ENCODE measurements at regions not wholly inside any gene's neighbourhood (a gene's known extent, or its start where the extent isn't known, plus 50 kb on each side); places are given as distances from the start of the nearest gene placed in this dataset.
"Not testable (repeated sequence)": the region's sequence is repeated elsewhere in the genome, so short reads cannot be mapped to it uniquely, and the experiment has no call there.

DNA sequence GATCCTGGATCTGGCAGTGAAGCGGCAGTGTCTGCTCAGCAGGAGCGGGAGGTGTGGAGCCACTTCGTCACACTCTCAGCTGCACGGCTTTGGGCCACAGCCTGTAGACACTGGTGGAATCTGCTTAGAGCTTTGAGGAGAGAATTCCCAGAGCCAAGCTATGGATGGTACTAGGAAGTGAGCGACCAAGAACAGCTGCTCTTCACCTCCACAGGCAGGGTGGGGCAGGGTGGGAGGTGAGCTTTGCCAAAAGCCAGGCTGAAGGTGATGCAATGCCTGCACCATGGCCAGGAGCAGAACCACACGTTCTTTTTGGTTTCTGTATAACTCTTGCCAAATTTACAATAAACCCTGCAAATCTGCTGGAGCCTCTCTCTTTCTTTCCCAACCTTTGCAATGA lies 226.1 kb downstream of the ANKRD30B start:
- DNase-seq (no peak), ATAC-seq (ENCODE audit: low read depth in 2 of 2) (no peak)
- peaks cover 4% of the 10 kb centered on the region for H3K27me3 Mint-ChIP-seq
- no peaks in the 10 kb centered on the region for H3K4me1 Mint-ChIP-seq
- no peak overlapping the region for H3K27ac ChIP-seq (ENCODE audit: insufficient read depth, low read length, poor library complexity, severe bottlenecking)
- no peak overlapping the region for H3K4me3 ChIP-seq (ENCODE audit: low read depth, low read length)
- no peaks in the 10 kb centered on the region for H3K9me3 ChIP-seq (ENCODE audit: control insufficient read depth in 2 of 2, low read length in 2 of 2)
- H3K36me3 Mint-ChIP-seq: no peaks in the 10 kb centered on the region
- peaks cover 0 to 4% (median 0%) of the 10 kb centered on the region in 7 donors for H3K9me3 Mint-ChIP-seq
- H3K27ac Mint-ChIP-seq: peak overlapping the region in 1 of 3 donors; percentile 50
- no peaks in the 10 kb centered on the region for H3K27me3 ChIP-seq (ENCODE audit: control insufficient read depth, insufficient read depth, low read length)
- no peaks in the 10 kb centered on the region for H3K4me1 ChIP-seq (ENCODE audit: control insufficient read depth, insufficient read depth, low read length, poor library complexity, severe bottlenecking)
- no peaks in the 10 kb centered on the region for H3K36me3 ChIP-seq (ENCODE audit: control insufficient read depth, insufficient read depth, low read length)
- no peak overlapping the region for H3K4me3 Mint-ChIP-seq

DNA sequence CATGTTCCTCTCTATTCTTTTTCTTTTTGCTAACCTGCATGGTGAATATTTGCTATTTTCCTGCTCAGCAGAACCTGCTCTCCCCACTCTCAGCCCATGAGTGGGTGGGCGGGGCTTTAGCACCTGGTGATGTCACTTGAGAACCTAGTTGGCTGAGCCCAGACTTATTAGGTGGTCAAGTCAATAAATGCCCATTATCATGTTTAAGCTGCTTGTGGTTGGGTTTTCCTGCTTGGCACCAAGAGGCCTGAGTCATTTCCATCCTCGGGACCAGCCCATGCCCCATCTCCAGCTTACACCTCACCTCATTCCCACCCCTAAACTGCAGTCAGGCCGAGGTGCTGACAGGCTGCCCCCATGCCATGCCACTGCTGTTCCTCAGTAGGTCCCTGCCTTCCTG lies 226.6 kb downstream of the ANKRD30B start:
- H3K27me3 Mint-ChIP-seq: peaks cover 4% of the 10 kb centered on the region
- peak overlapping the region in 1 of 3 donors; percentile 77 for H3K27ac Mint-ChIP-seq
- H3K9me3 Mint-ChIP-seq: peaks cover 0 to 4% (median 0%) of the 10 kb centered on the region in 7 donors
- Histone ChIP-seq H3K4me3 (ENCODE audit: low read depth, low read length) (no peak overlapping the region), H3K27ac (ENCODE audit: insufficient read depth, low read length, poor library complexity, severe bottlenecking) (no peak overlapping the region), H3K36me3 (ENCODE audit: control insufficient read depth, insufficient read depth, low read length) (no peaks in the 10 kb centered on the region), H3K27me3 (ENCODE audit: control insufficient read depth, insufficient read depth, low read length) (no peaks in the 10 kb centered on the region), H3K4me1 (ENCODE audit: control insufficient read depth, insufficient read depth, low read length, poor library complexity, severe bottlenecking) (no peaks in the 10 kb centered on the region), H3K9me3 (ENCODE audit: control insufficient read depth in 2 of 2, low read length in 2 of 2) (no peaks in the 10 kb centered on the region)
- ATAC-seq (ENCODE audit: low read depth in 2 of 2) (no peak), DNase-seq (no peak)
- H3K36me3 Mint-ChIP-seq: no peaks in the 10 kb centered on the region
- no peak overlapping the region for H3K4me3 Mint-ChIP-seq
- H3K4me1 Mint-ChIP-seq: no peaks in the 10 kb centered on the region

DNA sequence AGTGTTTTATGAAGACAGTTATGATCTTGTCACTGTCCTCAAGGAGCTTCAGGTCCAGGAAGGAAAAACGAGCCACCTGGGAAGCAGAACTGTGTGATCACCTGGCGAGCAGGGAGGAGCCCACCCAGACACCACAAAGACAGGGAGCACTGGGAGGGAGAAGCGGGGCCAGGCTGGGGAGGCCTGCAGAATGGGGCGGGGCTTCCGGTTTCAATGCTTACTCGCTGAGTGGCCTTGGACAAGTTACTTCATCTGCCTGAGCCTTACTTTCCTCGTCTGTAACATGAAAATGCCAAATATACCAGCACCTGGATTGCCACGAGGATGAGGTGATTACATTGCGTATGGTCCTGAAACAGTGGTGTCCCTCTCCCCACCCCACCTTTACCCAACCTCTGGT lies 227.5 kb downstream of the ANKRD30B start:
- H3K4me1 Mint-ChIP-seq: no peaks in the 10 kb centered on the region
- ATAC-seq (ENCODE audit: low read depth in 2 of 2): no peak
- H3K36me3 Mint-ChIP-seq: no peaks in the 10 kb centered on the region
- H3K27me3 Mint-ChIP-seq: peaks cover 4% of the 10 kb centered on the region
- Histone ChIP-seq H3K4me1 (ENCODE audit: control insufficient read depth, insufficient read depth, low read length, poor library complexity, severe bottlenecking) (no peaks in the 10 kb centered on the region), H3K27ac (ENCODE audit: insufficient read depth, low read length, poor library complexity, severe bottlenecking) (no peak overlapping the region), H3K4me3 (ENCODE audit: low read depth, low read length) (no peak overlapping the region), H3K36me3 (ENCODE audit: control insufficient read depth, insufficient read depth, low read length) (no peaks in the 10 kb centered on the region), H3K27me3 (ENCODE audit: control insufficient read depth, insufficient read depth, low read length) (no peaks in the 10 kb centered on the region), H3K9me3 (ENCODE audit: control insufficient read depth in 2 of 2, low read length in 2 of 2) (no peaks in the 10 kb centered on the region)
- no peak overlapping the region for H3K27ac Mint-ChIP-seq
- H3K4me3 Mint-ChIP-seq: no peak overlapping the region
- H3K9me3 Mint-ChIP-seq: peaks cover 0 to 4% (median 0%) of the 10 kb centered on the region in 7 donors
- no peak for DNase-seq

DNA sequence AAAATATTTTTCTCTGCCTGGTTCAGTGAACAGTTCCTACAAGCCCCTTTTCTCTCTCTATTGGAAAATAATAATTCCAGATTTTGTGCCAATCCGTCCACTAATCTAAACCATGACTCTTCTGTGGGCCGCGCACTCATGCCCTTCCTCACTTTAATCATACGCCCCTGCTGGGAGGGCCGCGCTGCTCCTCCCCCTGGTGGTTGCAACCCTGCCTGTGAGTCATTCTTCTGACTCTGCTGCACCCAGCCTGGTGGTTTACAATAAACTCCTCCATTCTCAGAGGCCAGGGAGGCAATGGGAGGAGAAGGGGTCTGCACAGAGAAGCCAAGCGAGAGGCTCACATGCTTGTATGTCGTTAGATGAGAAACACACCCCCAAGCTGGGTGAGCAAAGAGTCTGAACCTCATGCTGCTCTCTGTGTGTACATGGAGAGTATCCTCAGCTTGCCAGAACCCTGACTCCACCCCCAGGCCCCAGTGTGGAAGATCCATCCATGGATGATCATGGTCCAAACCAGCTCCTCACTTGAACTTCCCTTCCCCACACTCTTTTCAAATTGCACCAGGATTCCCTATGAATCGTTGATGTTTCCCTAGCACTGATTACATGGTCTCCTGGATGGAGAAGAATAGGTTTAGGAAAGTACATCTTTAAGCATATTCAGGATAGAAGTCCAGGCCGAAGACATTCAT lies 228.9 kb downstream of the ANKRD30B start:
- Mint-ChIP-seq H3K9me3 (peaks cover 0 to 4% (median 0%) of the 10 kb centered on the region in 7 donors), H3K4me3 (no peak overlapping the region), H3K36me3 (no peaks in the 10 kb centered on the region), H3K27me3 (no peaks in the 10 kb centered on the region), H3K4me1 (no peaks in the 10 kb centered on the region), H3K27ac (no peak overlapping the region)
- no peaks in the 10 kb centered on the region for H3K9me3 ChIP-seq (ENCODE audit: control insufficient read depth in 2 of 2, low read length in 2 of 2)
- H3K4me3 ChIP-seq (ENCODE audit: low read depth, low read length): no peak overlapping the region
- no peaks in the 10 kb centered on the region for H3K4me1 ChIP-seq (ENCODE audit: control insufficient read depth, insufficient read depth, low read length, poor library complexity, severe bottlenecking)
- ATAC-seq (ENCODE audit: low read depth in 2 of 2): no peak
- DNase-seq: no peak
- H3K27ac ChIP-seq (ENCODE audit: insufficient read depth, low read length, poor library complexity, severe bottlenecking): no peak overlapping the region
- H3K36me3 ChIP-seq (ENCODE audit: control insufficient read depth, insufficient read depth, low read length): no peaks in the 10 kb centered on the region
- H3K27me3 ChIP-seq (ENCODE audit: control insufficient read depth, insufficient read depth, low read length): no peaks in the 10 kb centered on the region

DNA sequence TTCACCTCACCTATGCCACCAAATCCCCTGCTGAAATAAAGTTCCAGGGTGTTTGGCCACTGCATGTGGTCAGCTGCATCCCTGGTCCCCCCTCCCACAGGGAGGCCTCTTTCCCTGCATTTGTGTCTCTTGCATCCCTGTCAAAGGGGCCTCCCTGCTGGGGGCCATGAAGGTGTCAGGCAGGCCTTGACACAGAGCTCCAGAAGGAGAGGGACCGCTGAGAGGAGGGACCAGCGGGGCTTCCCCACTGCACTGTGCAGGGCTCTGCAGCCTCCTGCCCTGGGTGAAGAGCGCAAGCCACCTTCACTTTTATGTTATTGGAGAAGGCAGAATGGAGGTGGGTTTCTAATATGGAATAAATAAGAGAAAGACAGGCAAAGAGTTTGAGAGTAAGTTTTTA lies 230.2 kb downstream of the ANKRD30B start:
- H3K27me3 Mint-ChIP-seq: no peaks in the 10 kb centered on the region
- H3K9me3 ChIP-seq (ENCODE audit: control insufficient read depth in 2 of 2, low read length in 2 of 2): no peaks in the 10 kb centered on the region
- ATAC-seq (ENCODE audit: low read depth in 2 of 2): no peak
- no peaks in the 10 kb centered on the region for H3K27me3 ChIP-seq (ENCODE audit: control insufficient read depth, insufficient read depth, low read length)
- no peaks in the 10 kb centered on the region for H3K36me3 Mint-ChIP-seq
- no peaks in the 10 kb centered on the region for H3K36me3 ChIP-seq (ENCODE audit: control insufficient read depth, insufficient read depth, low read length)
- H3K4me1 Mint-ChIP-seq: no peaks in the 10 kb centered on the region
- H3K9me3 Mint-ChIP-seq: peaks cover 0 to 4% (median 0%) of the 10 kb centered on the region in 7 donors
- H3K4me3 ChIP-seq (ENCODE audit: low read depth, low read length): no peak overlapping the region
- DNase-seq: no peak
- no peaks in the 10 kb centered on the region for H3K4me1 ChIP-seq (ENCODE audit: control insufficient read depth, insufficient read depth, low read length, poor library complexity, severe bottlenecking)
- no peak overlapping the region for H3K4me3 Mint-ChIP-seq
- no peak overlapping the region for H3K27ac ChIP-seq (ENCODE audit: insufficient read depth, low read length, poor library complexity, severe bottlenecking)
- no peak overlapping the region for H3K27ac Mint-ChIP-seq

DNA sequence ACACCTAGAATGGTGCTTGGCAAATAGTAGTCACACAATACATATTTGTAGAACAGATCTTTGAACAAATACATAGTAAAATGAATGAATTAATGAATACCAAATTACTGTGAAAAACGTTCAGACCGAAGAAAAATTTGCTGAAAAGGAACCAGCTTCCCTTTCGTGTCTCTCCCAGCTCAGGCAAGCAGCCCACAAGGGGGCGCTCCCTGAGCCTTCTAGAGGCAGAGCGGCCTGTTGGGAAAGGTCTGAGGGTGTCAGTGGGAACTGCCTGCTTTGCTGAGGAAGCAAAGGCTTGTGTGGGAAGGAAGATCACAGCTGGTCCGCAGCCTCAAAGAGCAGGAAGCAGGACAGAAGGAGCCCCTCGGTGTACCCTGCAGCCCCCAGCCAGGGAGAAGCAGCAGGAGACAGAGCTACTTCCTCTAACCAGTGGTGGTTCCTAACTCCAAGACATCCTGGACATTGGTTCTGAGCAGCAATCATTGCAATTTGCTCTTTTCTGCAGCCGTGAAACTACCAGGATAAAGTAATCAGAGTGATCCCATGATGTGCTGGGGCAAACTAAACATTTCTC lies 231.1 kb downstream of the ANKRD30B start:
- DNase-seq (peak in 1 of 3 donors; percentile 14), ATAC-seq (ENCODE audit: low read depth in 2 of 2) (no peak)
- Histone ChIP-seq H3K36me3 (ENCODE audit: control insufficient read depth, insufficient read depth, low read length) (no peaks in the 10 kb centered on the region), H3K9me3 (ENCODE audit: control insufficient read depth in 2 of 2, low read length in 2 of 2) (no peaks in the 10 kb centered on the region), H3K27ac (ENCODE audit: insufficient read depth, low read length, poor library complexity, severe bottlenecking) (no peak overlapping the region), H3K27me3 (ENCODE audit: control insufficient read depth, insufficient read depth, low read length) (no peaks in the 10 kb centered on the region), H3K4me1 (ENCODE audit: control insufficient read depth, insufficient read depth, low read length, poor library complexity, severe bottlenecking) (no peaks in the 10 kb centered on the region), H3K4me3 (ENCODE audit: low read depth, low read length) (no peak overlapping the region)
- no peak overlapping the region for H3K27ac Mint-ChIP-seq
- H3K27me3 Mint-ChIP-seq: no peaks in the 10 kb centered on the region
- H3K36me3 Mint-ChIP-seq: no peaks in the 10 kb centered on the region
- no peaks in the 10 kb centered on the region for H3K4me1 Mint-ChIP-seq
- H3K9me3 Mint-ChIP-seq: peaks cover 0 to 4% (median 0%) of the 10 kb centered on the region in 7 donors
- no peak overlapping the region for H3K4me3 Mint-ChIP-seq

DNA sequence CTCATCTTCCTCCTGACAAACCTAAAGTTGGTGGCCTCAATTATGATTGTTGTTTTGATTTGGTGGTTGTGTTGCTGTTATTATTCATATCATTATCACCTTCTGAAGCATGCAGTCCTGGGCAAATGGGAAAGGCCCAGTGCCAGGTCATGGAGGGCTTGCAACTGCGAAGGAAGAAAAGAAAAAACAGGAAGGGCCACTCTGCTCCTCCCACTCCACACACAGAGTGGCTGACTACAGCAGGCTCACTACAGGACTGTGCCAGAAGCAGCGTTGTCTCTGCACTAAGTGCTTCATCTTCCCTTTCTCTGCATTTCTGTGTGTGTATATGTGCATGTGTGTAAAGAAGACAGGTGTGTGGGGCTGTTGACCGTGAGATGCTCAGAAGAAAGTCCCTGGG lies 231.9 kb downstream of the ANKRD30B start:
- H3K36me3 Mint-ChIP-seq: no peaks in the 10 kb centered on the region
- Histone ChIP-seq H3K4me1 (ENCODE audit: control insufficient read depth, insufficient read depth, low read length, poor library complexity, severe bottlenecking) (no peaks in the 10 kb centered on the region), H3K9me3 (ENCODE audit: control insufficient read depth in 2 of 2, low read length in 2 of 2) (no peaks in the 10 kb centered on the region), H3K27ac (ENCODE audit: insufficient read depth, low read length, poor library complexity, severe bottlenecking) (no peak overlapping the region), H3K36me3 (ENCODE audit: control insufficient read depth, insufficient read depth, low read length) (no peaks in the 10 kb centered on the region), H3K27me3 (ENCODE audit: control insufficient read depth, insufficient read depth, low read length) (no peaks in the 10 kb centered on the region), H3K4me3 (ENCODE audit: low read depth, low read length) (no peak overlapping the region)
- peaks cover 0 to 4% (median 0%) of the 10 kb centered on the region in 7 donors for H3K9me3 Mint-ChIP-seq
- DNase-seq (no peak), ATAC-seq (ENCODE audit: low read depth in 2 of 2) (no peak)
- peak overlapping the region in 1 of 3 donors; percentile 28 for H3K27ac Mint-ChIP-seq
- no peaks in the 10 kb centered on the region for H3K27me3 Mint-ChIP-seq
- no peaks in the 10 kb centered on the region for H3K4me1 Mint-ChIP-seq
- H3K4me3 Mint-ChIP-seq: no peak overlapping the region

DNA sequence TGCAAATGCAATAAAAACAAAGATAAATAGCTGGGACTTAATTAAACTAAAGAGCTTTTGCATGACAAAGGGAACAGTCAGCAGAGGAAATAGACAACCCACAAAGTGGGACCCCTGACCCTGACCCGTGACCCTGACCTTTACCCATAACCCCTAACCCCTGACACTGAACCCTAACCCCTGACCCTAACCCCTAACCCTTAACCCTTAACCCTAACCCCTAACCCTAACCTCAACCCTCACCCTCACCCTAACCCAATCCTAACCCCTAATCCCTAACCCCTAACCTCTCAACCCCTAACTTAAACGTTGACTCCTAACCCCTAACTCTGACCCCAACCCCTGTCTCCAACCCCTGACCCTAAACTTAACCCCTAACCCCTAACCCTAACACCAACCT lies 236.6 kb downstream of the ANKRD30B start:
- not testable (repeated sequence) for H3K4me1 ChIP-seq (ENCODE audit: control insufficient read depth, insufficient read depth, low read length, poor library complexity, severe bottlenecking); H3K36me3 ChIP-seq (ENCODE audit: control insufficient read depth, insufficient read depth, low read length); H3K27ac Mint-ChIP-seq; H3K4me3 ChIP-seq (ENCODE audit: low read depth, low read length); ATAC-seq (ENCODE audit: low read depth in 2 of 2); H3K9me3 ChIP-seq (ENCODE audit: control insufficient read depth in 2 of 2, low read length in 2 of 2); H3K9me3 Mint-ChIP-seq; H3K27me3 Mint-ChIP-seq; H3K27ac ChIP-seq (ENCODE audit: insufficient read depth, low read length, poor library complexity, severe bottlenecking); DNase-seq; H3K36me3 Mint-ChIP-seq; H3K4me1 Mint-ChIP-seq; H3K4me3 Mint-ChIP-seq; H3K27me3 ChIP-seq (ENCODE audit: control insufficient read depth, insufficient read depth, low read length)

All from CD4-positive, CD25-positive, alpha-beta regulatory T cell (primary cell).